Stimulated activated CD8-positive, alpha-beta memory T cell treated with anti-CD3 and anti-CD28 coated beads, Interleukin-15, amount 100 ng/mL, for 1 hour (primary cell): ENCODE measurements at regions not wholly inside any gene's neighbourhood (a gene's known extent, or its start where the extent isn't known, plus 50 kb on each side); places are given as distances from the start of the nearest gene placed in this dataset.
A peak's percentile ranks its signal among the peaks of the same experiment; 100 is the strongest.
"Not testable (repeated sequence)": the region's sequence is repeated elsewhere in the genome, so short reads cannot be mapped to it uniquely, and the experiment has no call there.

Source experiments
- DNase-seq: peaks from one replicate; pipeline ENCODE4 v3.0.0-alpha.2; 2020; ENCODE audit warnings: low read depth

DNA sequence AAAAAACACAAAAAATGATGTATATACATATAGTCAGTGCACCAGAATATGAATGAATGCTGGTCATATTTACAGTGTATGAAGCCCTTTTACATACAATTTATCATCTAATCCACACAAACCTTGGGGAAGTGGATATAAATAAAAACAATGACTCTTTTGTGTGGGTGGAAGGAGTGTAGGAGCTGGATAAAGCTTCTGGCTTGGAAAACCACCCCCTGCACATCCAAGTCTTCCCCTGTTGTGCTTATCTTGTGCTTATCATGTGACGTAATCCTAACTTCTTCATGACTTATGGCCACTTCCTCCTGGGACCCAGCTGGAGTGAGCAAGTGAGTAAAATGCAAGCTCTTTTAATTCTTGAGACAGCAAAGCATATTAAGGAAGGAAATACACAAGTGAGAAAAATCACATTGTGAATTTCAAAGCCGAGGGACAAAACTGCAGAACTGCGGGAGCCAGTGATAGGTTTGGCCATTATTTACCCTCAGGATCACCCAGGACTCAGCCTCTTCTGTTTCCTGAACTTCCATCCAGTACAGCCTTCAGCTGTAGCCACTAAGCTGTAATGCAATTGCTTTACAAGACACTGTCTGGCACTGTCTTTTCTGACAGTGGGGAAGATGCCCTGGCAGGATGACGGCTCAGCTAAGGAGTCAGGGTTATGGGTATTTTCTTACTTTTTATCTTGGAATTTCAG is 104.0 kb upstream of the PPM1J start:
- DNase-seq: no peak

DNA sequence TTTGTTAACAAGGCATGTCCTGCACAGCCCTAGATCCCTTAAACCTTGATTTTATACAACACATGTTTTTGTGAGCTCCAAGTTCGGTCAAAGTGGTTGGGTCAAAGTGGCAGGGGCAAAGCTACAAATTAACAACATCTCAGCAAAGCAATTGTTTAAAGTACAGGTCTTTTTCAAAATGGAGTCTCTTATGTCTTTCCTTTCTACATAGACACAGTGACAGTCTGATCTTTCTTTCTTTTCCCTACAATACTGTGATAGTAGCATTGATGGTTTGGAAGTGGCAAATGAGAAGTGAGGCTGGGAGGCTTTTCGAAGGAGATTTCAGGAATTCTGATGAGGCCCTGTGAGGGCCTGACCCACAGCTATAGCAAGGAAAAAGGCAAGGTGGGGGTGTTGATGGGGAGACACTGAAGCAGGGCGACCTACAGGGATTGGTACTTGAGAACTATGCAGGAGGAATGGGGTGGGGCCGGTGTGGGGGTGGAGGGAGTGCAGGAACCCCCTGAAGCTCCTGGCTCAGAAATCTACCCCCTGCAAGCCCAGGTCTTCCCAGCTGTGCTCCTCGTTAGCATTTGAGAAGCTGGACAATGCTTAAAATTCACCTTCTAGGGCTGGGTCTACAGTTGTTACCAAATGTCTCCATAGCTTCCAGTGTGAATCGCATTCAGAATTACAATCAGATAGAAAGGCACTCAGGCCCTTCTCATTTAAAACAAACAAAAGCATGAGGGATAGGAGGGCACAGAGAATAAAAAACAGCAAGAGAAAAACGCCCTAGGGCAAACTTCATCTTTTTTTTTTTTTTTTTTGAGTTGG is 102.6 kb upstream of the PPM1J start:
- DNase-seq: no peak

DNA sequence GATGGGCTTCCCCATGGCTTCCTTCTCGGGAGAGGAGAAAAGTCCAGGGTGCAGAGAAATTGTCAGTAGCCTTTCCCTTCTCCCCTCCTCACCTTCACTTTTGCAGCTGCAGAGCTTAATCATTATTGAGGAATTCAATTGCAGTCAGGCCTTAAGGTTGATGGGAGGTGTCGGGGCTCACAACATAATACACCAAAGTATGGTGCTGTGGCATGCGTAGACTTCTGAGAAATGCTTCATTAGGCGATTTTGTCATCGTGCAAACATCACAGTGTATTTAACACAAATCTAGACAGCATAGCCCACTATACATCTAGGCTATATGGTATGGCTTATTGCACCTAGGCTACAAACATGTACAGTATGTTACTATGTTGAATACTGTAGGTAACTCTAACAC is 100.2 kb upstream of the PPM1J start:
- no peak for DNase-seq

DNA sequence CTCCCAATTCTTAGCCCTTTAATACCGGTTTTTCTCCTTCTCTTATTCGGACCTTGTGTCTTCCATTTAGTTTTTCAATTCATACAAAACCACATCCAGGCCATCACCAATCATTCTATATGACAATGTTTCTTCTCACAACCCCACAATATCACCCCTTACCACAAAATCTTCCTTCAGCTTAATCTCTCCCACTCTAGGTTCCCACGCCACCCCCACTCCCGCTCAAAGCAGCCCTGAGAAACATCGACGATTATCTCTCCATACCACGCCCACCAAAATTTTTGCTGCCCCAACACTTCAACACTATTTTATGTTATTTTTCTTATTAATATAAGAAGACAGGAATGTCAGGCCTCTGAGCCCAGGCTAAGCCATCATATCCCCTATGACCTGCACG is 99.5 kb upstream of the PPM1J start:
- not testable (repeated sequence) for DNase-seq

DNA sequence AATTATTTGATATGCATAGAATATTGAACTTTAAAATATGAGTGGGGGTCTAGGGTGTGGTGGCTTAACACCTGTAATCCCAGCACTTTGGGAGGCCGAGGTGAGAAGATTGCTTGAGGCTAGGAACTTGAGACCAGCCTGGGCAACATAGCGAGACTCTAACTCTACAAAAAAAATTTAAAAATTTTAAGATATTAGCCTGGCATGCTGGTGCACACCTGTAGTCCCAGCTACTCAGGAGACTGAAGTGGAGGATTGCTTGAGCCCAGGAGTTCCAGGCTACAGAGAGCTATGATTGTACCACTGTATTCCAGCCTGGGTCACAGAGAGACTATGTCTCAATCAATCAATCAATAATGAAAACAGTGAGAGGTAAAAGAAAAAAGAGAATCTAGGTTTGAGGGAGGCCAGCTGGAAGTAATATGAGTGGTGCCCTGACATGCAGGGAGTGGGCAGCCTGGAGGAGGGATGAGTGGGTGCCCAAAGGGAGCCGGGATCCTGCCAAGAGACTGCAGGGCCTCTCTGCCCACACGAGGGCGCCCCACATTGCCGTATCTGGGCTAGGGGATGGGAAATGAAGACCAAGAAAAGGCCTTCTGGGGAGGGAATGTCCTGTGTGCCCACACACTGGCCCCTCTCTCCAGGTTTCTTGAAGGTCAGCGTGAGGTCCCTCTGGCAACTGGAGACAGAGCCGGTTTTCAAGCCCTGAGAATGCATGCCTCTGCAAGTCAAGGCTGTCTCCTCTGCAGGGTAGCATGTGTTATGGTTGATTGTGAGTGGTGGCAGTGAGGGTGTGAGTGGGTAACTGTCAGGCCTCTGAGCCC is 93.9 kb upstream of the PPM1J start:
- DNase-seq: peak; percentile 18

DNA sequence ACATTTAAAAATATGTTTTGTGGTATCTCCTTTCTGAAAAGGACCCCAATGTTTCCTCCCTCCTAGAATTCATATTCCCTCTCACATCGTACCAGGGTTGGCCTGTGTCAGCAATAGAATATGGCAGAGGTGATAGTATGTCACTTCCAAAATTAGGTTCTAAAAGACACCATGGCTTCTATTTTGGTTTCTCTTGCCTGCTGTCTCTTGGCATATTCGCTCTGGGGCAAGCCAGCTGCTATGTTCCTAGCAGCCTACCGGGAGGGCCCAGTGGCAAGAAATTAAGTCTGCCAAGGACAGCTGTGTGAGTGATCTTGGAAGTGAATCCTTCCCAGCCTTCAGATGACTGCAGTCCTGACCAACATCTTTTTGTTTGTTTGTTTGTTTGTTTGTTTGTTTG is 92.9 kb upstream of the PPM1J start:
- no peak for DNase-seq

DNA sequence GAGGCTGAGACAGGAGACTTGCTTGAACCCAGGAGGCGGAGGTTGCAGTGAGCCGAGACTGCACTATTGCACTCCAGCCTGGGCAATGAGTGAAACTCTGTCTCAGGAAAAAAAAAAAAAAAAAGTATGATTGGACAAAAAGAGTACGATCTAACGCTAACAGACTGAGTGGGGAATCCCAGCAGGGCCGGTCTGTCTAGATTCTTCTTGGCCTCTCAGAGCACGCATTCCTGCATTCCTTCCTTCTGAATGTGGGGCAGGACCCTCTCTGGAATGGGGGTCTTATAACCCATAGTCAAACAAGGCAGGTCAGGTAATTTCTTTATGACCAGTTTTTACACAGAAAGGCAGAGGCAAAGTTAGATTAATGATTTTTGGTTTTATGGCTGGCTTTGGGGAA is 92.0 kb upstream of the PPM1J start:
- no peak for DNase-seq

DNA sequence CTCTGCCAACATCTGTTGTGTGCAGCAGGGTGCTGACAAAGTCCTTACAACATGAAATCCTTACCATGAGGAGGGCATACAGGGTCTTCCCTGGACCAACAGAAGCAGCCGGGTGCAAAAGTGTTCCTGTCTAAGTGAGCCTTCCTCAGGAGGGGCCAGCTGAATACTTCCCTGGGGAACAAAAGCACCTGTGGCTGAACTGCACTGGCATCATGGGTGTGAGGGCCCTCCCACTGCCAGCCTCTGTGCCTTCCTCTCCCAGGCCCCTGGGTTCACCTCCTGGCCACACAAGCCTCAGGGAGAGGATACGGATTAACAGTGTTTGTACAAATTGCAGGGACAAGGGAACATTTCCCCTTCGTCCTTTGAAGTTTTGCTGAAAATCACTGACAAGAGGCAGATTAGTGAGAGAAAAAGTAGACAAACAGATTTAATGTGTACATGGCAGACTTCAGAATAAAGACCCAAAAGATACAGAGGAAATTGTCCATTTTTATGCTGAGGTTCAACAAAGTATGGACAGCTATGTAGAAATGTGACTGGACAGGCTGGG is 91.0 kb upstream of the PPM1J start:
- no peak for DNase-seq

DNA sequence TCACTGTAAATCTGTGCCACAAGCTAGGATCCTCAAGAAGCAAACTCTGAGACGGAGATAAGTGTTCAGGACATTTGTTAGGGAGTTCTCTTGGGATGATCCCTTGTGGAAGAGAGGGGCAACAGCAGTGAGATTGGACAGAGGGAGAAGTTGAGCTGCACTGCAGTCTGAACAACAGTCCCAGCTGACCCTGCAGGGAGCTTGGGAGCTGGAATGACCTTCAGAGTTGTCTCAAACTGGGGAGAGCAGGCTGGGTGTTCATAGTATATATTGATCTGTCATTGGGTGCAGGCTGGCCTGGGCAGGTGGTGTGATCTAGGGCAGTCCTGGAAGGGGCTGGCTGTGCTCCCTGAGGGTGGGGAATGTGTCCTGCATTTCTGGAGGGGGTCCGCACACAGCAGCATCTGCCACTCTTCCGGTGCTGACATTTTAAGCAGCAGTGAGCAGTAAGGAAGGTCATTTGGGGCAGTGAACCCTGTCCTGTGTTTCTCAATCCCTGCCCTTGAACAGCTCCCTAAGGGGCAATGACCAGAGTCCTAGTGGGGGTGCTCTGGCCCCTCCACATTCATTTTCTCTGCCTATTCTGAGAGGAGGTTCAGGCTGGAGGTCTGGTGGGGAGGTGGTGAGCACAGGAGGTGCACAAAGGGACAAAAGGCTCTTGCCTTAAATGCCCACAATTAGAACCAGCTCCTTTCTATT is 90.2 kb upstream of the PPM1J start:
- DNase-seq: no peak

DNA sequence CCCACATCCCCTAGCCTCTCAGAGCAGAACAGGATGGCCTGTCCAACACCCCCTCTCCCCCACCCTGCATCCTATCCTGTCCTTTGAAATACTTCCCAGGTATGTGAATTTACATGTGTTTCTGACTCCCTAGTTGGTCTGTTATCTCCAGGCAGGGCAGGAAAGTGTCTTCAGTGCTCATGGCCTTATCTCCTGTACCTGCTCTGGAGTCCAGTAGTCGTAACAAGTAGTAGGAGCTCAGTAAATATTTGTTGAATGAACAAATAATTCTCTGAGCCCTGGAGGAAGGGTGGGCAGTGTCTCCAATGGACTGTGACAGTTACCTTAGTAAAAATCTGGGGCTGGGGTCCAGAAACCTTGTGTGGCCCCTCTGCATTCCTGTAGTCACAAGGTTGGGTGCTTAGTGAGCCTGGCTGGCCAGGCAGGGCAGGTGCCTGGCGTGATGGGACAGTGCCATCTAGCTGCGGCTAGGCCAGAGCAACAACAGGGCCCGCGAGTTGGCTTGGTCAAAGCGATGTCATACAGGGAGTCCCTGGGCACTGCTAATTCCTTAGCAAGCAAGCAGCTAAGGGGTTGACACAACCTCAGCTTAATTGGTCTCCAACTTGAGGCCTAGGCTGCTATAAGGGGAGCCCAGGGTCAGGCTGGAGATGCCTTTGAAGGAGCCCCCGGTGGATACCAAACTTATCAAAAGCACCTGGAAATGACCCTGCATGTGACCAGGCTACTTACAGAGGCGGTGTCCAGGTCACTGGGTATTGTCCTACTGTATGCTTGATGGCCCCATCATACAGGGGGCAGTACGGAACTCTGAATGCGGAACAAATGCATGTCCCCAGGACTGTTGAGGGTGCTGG is 89.0 kb upstream of the PPM1J start:
- DNase-seq: no peak

DNA sequence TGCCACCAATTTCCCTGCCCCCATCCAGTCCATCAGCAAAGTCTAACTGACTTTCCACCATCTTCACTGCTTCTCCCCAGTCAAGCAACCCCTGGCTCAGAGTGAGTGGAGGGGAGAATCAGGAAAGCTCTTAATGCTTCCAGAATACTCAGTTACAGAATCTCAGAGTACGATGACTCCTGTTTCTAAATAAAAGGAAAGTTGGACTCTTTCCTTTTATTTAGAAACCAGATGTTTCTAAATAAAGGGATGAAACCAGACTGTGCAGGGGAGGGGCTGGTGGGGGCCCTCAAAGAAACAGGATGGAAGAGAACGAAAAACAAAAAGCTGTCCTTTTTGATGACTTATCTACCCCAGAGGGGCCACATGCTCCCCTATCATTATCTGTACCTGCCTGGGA is 85.2 kb upstream of the PPM1J start:
- DNase-seq: no peak

DNA sequence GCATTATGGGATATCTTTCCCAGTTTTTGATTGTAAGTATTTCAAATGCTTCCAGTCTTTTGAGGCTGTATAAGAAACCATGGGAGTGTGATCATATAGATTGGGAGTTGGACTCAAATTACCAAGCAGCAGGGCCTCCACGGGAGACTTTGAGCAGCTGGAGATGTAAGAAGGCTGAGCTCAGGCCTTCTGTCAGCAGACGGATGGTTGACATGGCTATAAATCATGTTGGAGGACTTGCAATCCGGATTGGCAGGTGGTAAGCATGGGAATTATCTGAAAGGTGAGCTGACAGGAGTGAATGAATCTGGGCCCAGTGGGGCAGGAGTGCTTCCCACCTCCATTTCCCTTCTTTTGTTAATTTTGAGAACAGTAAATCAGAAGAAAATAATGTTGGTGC is 83.2 kb upstream of the PPM1J start:
- no peak for DNase-seq

DNA sequence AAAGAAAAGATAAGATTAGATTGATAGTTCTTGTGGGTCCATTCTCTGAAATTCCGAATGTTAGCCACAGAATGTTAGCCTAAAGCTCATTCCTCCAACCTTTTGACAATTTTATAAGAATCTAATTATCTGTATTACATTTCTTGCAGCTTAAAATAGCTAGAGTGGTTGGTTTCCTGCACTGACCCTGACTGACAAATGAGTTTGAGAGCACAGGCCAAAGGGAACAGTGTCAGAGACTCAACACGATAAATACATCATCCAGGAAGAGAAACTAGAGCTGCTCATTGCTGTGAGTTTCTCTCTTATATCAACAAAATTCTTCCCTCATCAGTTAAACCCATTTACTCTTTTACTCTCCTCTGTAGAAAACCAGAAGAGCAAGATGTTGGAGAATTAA is 82.1 kb upstream of the PPM1J start:
- DNase-seq: no peak

DNA sequence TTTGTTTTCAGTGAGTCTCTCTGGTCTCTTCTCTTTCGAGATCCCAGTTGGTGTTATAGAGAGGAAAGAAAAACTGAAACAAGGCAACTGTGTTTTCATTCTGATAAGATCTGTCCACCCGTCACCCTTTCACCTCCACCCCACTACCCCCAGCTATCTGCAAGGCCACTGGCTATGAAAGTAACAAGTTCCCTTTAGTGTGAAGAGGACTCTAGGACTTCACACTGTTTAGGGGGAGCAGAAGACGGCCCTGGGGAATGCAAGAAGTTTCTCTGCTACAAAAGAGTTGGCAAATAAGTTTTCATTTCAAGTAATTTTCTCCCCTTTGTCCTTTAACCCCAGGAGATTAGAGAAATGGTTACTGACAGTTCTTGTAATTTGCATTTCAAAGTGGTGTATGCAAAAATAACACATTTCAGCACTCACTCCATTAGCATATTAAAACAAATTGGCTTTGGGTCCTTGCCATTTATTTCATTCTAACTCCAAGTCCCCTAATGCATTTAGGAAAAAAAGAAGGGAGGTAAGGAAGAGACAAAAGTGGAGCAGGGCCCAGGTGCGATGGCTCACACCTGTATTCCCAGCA is 79.6 kb upstream of the PPM1J start:
- no peak for DNase-seq

DNA sequence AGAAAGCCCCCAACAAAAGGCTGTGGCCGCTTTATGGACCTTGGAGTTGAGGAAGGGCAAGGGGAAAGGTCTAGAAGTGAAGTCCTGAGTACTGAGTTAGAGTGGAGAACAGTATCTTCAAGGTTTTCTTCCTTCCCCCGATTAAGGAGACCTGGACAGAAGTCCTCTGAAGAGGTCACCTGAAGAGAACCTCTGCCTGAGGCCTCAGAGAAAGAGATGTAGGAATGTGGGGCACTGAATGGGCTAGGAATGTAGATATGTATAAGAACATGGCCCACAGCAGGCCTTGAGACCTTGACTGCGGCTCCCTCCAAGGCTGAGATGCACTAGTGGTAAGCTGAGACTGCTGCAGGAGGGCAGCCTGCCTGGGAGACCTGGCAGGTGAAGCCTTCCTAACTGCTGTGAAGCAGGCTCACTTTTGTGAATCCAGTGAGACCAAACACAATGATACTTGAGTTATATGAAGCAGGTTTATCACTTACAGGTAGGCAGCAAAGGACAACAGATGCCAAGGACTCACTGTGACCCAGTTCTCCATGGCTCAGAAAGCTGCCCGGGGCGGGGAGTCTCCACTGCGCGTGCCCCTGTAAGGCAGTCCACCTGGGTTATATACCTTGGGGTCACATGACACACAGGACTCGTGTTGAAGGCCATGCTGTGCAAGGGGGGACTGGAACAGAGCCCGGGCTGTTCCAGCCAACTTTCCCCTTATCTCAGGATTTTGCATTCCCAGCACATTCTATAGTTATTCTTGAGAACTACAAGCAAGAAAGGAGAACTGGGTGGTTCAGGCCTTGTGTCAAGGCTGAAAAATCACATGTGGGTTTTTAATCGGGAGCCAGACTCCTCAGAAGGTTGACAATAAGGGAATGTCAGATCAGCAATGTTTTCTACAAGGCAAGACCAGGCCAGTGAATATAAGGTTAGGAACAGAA is 78.8 kb upstream of the PPM1J start:
- no peak for DNase-seq

DNA sequence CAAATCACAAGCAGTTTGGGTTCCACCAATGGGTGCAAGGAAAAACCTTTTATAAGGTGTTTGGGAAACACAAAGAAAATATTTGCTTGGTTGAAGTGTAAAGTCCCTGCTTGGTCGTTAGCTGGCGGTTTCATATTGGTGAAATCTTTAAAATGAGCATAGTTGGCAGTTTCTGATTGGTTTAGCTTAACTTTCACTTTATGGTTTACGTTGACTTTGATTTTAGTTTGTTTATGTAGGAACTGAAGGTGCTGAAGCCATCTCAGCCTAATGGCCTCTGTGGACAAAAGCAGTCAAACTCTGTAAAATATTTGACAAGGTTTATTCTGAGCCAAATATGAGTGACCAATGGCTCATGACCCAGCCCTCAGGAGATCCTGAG is 76.6 kb upstream of the PPM1J start:
- DNase-seq: no peak

DNA sequence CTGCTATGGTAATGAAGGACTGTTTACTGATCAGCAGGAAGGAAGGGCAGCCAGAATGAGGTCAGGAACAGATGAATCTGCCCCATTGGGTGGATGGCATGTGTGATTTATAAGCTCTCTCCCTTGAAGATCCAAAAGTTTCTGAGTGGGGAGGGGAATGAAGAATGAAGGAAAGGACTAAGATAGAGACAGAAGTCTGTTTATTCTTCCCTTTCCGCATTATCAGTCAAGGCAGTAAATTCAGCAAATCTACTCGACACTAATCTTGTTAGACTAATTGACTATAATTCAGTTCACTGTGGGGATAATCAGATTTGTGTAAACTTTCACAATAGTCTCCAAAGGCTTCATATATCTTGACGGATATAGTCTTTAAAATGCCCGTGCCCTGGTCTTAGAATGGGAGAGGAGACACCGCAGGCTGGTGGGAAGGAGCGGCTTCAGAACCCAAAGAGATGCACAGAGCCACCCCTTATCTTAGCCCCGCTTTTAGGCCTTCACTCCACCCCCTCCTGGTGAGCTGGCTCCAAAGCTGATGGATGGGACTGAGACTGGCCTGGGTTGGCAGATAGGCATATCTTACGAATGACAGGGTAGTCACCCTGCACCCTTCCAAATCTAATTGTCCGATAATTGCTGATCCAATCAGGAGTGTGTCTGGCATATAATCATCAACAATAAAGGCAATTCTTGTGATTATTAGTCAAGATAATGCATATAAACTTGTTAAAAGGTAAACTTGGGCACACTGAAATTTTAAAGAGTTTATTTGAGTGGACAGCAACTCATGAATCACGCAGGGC is 76.0 kb upstream of the PPM1J start:
- no peak for DNase-seq

DNA sequence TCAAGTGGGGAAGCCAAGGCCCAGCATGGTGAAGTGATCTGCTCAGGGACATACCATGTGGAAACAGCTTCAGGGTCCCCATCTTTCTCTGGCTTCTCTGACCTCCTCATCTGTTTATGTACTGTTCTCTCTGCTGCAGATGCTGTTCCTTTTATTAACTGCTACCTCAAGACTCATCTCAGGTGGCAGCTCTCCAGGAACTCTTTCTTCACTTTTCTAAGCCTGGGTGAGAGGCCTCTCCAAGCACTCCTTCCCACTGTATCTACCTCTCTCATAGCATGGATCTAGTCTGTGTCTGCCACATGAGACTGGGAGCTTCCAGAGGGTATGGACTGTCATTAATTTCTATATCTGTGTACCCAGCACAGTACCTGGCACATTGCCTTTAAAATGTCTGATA is 73.4 kb upstream of the PPM1J start:
- no peak for DNase-seq

DNA sequence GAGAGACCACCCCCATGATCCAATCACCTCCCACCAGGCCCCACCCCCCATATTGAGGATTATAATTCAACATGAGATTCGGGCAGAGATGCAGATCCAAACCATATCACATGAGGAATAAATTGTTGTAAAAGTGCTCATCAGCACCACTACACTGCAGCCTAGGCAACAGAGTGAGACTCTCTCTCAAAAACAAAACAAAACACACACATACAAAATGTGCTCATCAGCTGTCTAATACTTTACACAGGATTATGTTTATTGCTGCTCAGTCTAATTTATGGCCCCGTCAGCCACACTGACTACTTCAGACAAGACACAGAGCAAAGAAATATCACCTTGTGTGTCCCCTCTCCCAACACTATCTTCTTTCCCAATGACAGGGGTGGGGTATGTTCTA is 72.9 kb upstream of the PPM1J start:
- DNase-seq: no peak
